GM18517 (cell line): ENCODE measurements at regions not wholly inside any gene's neighbourhood (a gene's known extent, or its start where the extent isn't known, plus 50 kb on each side); places are given as distances from the start of the nearest gene placed in this dataset.
"Not testable (repeated sequence)": the region's sequence is repeated elsewhere in the genome, so short reads cannot be mapped to it uniquely, and the experiment has no call there.

Experiments
- ATAC-seq: cut with Tn5 transposase; IDR thresholded peaks from one replicate; pipeline ENCODE4 v1.9.1; 2021; ENCODE audit warnings: mild to moderate bottlenecking, moderate library complexity; ENCODE audit not compliant: unreplicated experiment

- ATAC-seq, result no peak
Observed at GRCh38 chr6:149127212-149127611, 190.3 kb upstream of the TAB2 start.

GRCh38 chr6:149128489-149129145, 188.9 kb upstream of the TAB2 start:
- ATAC-seq, result no peak

- ATAC-seq, result no peak
Observed at GRCh38 chr6:149129371-149130077, 188.0 kb upstream of the TAB2 start.

GRCh38 chr6:149130090-149130489, 187.4 kb upstream of the TAB2 start:
- ATAC-seq, result no peak

GRCh38 chr6:149130508-149130907, 187.0 kb upstream of the TAB2 start:
- no peak for ATAC-seq

GRCh38 chr6:149131891-149132290, 185.6 kb upstream of the TAB2 start:
- ATAC-seq, result no peak

- no peak for ATAC-seq
Observed at GRCh38 chr6:149132336-149132735, 185.2 kb upstream of the TAB2 start.

GRCh38 chr6:149134511-149134933, 183.0 kb upstream of the TAB2 start:
- ATAC-seq, result no peak

- no peak for ATAC-seq
Observed at GRCh38 chr6:149135809-149136208, 181.7 kb upstream of the TAB2 start.

- no peak for ATAC-seq
Observed at GRCh38 chr6:149136273-149136912, 181.1 kb upstream of the TAB2 start.

- ATAC-seq, result no peak
Observed at GRCh38 chr6:149136913-149137286, 180.6 kb upstream of the TAB2 start.

- ATAC-seq, result no peak
Observed at GRCh38 chr6:149137594-149137993, 179.9 kb upstream of the TAB2 start.

- ATAC-seq, result no peak
Observed at GRCh38 chr6:149138089-149138488, 179.4 kb upstream of the TAB2 start.

- no peak for ATAC-seq
Observed at GRCh38 chr6:149138699-149139294, 178.7 kb upstream of the TAB2 start.

- no peak for ATAC-seq
Observed at GRCh38 chr6:149139782-149140136, 177.8 kb upstream of the TAB2 start.

- ATAC-seq, result no peak
Observed at GRCh38 chr6:149140137-149140909, 177.2 kb upstream of the TAB2 start.

GRCh38 chr6:149140910-149141290, 176.6 kb upstream of the TAB2 start:
- peak; percentile 51 for ATAC-seq

GRCh38 chr6:149142924-149143429, 174.5 kb upstream of the TAB2 start:
- ATAC-seq, result no peak

- not testable (repeated sequence) for ATAC-seq
Observed at GRCh38 chr6:149145800-149146199, 171.7 kb upstream of the TAB2 start.

- ATAC-seq, result no peak
Observed at GRCh38 chr6:149147195-149147594, 170.3 kb upstream of the TAB2 start.
